Hematopoietic multipotent progenitor cell treated with erythropoietin and hydrocortisone succinate and interleukin-3 and kit ligand, for 8 days (in vitro differentiated cells): ENCODE measurements at regions not wholly inside any gene's neighbourhood (a gene's known extent, or its start where the extent isn't known, plus 50 kb on each side); places are given as distances from the start of the nearest gene placed in this dataset.

ENCODE experiments used
- DNase-seq: peaks from one replicate; pipeline ENCODE4 v3.0.0-alpha.2; 2015

DNA sequence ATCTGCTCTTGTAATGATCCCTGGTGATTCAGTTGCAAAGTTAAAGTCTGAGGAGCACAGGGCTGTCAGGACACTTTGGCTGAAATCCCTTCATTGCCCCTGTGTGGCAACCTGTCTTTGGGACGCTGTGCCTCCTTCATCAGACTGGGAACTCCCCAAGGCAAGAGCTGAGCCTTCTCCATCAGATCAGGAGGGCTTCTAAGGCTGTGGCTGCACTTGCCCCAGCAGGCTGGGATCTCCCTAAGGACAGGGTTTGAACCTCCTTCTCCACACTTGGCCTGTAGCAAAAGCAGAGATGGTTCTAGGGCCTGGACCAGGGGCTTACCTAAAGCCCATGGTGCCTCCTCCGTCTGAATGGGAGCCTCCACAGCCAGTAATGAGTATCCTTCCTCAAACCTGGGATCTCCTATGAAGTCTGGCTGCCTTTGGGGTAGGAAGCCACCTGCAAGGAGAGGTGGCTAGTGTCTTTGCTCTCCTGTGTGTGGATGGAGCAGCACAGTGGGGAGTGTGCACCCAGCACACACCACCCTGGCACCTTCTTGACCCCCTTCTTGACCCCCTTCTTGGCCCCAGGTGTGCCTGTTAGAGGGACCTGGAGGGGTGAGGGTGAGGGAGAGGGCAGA, 79.0 kb upstream of the NKD1 start:
- no peak for DNase-seq

DNA sequence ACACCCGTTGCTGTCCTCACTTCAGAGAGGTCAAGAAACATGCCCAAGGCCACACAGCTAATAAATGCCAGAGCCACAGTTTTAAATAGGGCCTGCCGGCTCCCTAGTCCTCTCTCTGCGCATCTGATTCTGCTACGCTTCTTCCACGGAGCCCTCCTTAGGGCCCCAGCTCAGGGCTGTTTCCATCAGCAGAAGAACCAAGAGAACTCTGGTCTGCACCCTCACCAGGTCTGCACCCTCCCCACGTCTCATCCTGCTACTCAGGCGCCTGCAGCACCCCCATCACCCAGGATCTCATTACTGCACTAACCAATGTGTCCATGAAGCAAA, 79.5 kb upstream of the NKD1 start:
- DNase-seq: no peak

DNA sequence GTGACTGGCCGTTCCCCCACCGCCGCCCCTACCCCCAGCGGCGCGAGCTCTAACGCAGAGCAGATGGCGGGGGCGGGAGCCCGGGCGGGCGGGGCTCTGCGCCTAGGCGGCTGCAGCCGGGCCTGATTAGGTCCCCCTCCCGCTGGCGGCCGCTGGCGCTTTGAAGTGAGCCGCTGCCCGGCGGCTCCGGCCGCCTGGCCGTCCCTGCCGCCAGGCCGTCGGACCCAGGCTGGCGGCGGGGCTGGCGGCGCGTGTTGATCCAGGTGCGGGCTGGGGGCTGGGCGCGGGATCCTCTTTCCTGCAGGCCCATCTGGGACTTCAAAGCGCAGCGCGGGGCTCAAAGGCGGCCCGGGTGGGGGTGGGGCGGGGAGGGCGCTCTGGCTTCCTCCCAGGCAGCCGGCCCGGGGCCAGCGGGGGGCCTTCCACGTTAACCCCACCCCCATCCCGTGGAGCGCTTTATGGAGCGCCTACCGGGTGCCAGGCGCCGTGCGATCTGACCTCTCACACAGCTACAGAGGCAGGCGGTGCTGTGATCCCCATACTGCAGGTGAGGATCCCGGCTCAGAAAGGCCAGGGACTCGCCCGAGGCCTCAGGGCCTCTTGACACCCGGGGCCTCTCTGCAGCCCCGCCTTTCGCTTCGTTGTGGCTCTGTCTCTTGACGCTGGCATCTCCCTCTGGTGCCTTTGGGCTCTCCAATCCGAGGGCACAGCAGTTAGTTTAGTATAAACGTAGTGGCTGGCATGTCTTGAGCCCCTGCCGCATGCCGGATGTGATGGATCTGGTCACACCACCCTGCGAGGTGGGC, 80.0 kb upstream of the NKD1 start:
- DNase-seq: no peak

DNA sequence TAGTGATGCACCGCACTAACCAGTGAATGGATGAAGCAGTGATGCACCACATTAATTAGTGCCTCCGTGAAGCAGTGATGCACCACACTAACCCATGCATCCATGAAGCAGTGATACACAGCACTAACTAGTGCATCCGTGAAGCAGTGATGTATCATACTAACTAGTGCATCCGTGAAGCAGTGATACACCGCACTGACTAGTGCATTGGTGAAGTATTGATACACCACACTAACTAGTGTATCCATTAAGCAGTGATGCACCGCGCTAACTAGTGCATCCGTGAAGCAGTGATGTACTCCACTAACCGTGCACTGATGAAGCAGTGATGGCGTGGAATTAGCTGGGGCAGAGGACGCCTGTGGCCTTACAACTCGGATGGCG, 80.6 kb upstream of the NKD1 start:
- no peak for DNase-seq

DNA sequence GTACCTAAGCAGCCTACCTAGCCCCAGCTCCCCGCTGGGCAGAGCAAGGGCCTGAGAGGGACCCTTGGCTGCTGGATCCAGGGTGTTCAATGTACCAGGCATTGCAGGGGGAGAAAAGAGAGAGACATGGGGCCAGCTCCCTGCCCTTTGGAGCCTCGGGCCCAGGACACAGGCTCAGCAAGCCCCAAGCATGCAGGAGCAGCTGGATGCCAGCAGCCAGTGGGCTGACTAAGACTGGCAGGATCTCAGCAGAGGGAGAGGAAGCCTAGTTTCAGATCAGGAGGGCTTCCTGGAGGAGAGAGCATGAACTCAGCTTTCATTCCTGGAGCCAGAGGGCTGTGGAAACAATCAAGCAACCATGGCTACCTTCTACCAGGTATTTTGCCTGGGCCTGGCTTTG, 82.0 kb upstream of the NKD1 start:
- DNase-seq: no peak

DNA sequence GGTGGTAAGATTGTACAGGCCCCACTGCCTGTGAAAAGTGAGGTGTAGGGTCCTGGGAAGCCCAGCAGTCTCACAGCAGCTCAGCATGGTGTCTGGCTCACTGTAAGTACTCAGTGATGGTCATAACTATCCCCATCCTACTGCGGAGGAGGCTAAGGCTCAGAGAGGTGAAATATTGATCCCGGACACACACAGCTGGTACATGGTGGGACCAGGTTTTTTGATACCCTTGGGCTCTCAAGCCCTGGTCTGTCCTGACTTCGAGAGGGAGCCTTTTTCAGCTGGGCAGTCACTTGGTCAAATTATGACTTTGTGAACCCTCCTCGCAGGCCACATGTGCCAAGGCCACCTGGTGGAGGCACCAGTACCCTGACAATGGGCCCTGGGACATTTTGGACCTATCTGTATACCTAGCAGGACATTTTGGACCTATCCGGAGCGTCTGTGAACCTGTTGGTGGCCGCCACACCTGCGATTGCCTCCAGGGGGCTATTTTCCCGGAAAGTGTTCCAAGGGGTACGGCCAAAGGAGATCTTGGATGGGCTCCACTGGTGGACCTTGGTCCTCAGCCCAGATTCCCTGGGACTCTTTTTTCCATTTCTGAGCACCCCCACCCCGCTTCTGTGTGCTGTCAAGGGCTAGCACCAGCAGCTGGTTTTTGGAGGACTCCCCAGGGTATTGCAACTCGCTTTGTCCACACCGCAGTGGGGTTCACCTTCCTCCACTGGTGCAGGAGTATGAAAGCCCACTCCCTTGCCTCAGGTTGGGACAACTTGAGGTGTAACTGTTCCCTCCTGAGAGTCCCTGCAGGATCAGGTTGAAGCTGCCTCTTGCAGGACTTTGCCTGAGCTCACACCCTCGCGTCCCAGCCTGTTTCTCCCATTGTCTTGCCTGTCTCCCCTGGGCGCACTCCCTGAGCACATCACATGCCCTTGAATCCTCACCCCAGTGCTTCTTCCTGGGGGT, 83.6 kb upstream of the NKD1 start:
- DNase-seq: no peak

DNA sequence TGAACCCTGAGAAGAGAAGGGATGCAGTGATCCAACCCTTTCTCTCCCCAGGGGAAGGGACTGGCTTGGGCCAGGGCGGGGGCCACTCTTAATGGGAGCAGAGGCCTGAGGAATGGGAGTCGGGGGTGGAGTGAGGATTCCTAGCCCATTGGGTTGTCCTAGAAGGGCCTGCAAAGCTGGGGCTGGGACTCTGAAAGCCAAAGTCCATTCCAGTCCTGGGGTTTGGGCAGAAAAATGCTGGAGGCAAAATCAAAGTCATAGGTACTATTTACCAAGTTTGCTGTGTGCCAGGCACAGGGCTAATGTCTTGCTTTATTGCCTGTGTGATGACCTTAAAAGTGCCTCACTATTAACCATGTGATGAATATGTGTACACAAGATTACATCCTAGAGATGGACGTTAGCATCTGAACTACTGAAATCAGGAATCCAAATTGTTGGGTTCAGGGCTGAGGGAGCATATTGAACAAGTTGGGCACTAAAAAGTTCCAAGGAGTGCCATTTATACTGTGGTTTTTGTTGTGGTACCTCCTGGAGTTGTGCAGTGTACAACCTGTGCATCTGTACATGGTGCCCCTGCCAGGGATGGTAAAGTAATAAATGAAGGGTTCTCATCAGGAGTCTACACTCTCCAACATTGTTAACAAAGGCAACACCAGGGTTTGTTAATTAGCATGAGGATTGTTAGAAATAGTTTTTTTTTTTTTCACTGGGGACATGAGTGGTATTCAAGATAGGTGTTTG, 84.4 kb upstream of the NKD1 start:
- DNase-seq: no peak

DNA sequence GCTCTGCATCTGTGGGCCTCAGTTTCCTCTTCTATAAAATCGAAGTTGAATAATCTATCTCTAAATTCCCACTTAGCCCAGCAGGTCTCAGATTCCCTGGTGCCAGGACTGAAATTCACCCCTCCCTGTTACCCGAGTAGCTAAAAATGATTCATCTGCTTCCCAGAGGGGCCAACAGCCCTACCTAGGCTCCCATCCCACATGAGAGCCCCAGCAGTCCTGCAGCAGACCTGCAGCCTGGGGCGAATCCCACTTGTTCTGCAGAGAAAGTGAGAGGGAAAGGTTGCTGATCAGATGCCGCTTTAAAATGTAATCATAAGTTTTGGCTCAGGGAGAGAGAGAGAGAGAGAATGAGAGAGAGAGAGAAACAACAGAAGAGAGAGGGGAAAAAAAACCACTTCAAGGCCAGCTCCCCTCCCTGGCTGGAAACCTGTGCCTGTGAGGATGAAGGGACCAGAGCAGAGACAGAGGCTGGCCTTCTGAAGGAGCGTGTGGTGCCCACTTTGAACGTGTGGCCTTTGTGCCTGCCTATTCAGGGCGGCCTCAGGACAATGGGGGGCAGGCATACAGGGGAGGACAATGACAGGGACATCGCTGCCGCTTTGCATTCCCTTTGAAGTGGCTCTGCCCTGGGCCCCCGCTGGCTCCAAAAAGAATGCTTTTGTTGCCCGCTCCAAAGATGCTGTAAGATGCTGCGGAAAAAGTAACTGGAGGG, 85.2 kb upstream of the NKD1 start:
- no peak for DNase-seq

DNA sequence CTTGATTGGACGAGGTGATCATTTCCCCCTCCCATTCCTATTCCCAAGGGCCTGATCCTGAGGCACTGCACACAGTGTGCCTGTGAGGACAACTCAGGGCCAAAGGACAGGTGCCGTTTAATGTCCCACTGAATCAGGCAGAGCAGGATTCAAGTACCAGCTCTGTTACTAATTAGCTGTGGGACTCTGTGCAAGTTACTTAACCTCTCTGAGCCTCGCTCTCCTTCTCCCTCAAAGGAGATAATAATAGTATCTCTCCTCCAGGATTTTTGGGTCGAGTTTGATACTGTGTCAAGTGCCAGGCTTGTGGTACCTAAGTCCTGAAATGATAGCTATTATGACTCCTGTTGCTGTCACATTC, 86.8 kb upstream of the NKD1 start:
- no peak for DNase-seq

DNA sequence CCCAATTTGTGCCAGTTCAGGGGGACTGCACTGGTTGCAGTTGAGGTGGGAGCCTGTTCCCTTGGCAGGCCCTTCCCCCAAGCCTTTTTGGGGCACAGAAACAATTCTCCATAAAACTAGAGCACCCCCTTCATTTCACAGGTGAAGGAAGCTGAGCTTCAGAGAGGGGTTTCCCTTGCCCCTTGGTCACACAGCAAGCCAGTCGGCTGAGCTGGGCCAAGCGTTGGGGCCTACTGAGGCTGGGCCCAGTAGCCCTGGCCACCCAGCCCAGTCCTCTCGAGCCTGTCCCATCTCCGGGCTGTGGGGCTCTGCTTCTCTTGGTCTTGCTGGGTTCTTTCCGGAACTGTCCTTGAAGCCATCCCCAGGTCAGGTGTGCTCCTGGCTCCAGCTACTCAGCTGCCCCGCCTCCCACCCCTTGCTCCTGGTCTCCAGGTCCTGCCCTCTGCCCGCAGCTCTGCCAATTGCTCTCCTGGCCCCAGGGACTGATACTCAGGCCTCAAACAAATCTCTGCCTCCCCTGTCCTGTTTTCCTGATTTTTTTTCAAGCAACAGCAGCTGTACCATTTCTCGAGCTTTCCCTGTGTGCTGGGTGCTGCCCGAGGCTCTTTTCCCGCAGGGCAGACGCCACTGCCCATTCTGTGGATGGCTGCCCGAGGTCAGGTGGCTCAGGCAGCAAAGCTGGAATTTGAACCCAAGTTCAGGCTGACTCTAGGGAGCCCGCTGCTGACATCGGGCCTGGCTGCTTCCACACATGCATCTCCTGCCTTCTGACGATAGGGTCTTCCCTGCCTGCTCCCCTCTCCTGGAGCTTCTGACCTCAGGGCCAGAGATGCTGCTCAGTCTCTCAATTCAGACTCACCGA, 87.4 kb upstream of the NKD1 start:
- no peak for DNase-seq

DNA sequence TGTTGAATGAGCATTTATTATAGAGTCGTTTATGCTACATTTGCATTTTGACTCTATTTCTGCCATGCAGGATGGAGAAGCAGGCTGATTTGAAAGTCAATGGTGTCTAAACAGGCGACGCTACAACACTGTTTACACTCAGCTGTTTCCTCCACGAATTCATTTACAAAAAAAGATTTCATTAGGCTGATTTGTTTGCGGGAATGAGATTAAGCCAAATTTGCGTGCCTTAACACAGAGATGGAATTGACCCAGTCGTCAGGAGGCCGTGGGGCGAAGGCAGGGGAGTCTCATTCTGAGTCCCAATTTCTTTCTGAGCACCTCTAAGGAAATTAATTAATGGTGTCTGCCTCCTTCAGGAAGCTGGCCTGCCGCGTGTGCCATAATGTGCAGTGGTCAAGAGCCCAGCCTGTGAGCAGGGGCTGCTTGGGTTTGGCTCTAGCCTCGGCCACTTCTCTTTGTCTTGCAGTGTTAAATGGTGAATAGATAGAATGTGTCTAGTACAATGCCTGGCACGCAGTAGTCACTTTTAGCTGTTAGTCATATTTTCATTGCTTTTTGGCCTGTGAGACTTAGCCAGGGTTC, 88.6 kb upstream of the NKD1 start:
- DNase-seq: no peak

DNA sequence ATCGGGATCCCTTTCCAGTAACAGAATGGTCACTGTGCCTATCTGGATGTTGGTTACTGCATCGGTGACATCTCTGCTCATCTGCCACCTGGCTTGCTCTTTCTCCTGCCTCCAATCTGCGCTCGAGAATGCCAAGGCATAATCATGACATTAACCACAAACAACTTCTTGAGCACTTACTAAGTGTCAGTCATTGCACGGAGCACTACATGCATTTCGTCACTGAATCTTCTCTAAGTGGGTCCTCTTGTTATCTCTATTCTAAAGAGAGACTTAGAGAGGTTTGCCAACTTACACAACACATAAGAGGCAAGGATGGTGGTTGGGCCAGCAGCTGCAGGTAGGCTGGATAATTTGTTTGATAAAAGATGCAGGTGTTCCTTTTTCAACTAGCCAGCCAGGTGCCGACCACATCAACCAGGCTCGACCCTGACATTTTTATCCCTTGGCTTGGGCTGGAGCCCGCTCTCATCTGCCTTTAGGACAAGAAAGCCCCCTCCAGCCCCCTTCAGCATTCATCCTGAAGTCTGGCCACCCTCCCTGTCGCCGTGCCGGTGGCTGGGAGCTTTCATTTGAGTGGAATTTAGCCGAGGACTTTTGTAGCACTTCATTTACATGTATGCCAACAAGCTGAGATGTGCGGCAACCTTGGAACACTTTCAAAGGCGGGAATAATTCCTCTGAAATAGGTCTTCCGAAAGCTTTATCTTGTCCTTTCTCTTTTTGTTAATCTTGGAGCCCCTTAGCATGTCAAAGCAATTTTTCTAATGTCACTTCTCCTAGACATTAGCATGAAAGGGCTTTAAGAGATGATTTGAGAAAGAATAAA, 89.3 kb upstream of the NKD1 start:
- no peak for DNase-seq

DNA sequence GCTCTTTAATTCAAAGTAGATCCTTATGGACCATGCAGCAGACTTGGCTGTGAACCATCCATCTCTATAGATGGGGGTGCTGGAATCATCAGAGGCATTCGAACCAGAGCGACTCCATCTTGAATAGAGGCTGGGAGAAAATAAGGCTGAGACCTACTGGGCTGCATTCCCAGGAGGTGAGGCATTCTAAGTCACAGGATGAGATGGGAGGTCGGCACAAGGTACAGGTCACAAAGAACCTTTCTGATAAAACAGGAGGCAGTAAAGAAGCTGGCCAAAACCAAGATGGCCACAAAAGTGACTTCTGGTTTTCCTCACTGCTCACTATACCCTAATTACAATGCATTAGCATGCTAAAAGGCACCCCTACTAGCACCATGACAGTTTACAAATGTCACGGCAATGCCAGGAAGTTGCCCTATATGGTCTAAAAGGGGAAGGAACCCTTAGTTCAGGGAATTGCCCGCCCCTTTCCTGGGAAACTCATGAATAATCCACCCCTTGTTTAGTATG, 89.2 kb upstream of the BRD7 start:
- peak; percentile 24 for DNase-seq

DNA sequence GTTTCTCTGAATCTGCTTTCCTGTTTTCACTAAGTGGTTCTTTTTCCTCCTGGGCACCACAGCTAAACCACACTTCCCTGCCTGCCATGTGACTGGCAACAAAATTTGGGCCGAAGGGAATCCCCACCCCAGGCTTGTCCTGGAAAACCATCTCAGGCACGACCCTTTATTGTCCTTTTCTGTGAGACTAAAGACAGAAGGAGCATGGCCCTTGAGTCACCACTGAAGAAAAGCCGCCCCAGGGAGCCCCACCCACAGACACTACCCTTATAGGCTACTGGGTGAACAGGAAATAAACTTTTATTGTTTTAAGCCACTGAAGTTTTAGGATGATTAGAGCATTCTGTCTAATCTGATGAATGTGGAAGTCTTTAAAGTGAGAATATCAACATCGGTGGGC, 88.6 kb upstream of the BRD7 start:
- DNase-seq: no peak

DNA sequence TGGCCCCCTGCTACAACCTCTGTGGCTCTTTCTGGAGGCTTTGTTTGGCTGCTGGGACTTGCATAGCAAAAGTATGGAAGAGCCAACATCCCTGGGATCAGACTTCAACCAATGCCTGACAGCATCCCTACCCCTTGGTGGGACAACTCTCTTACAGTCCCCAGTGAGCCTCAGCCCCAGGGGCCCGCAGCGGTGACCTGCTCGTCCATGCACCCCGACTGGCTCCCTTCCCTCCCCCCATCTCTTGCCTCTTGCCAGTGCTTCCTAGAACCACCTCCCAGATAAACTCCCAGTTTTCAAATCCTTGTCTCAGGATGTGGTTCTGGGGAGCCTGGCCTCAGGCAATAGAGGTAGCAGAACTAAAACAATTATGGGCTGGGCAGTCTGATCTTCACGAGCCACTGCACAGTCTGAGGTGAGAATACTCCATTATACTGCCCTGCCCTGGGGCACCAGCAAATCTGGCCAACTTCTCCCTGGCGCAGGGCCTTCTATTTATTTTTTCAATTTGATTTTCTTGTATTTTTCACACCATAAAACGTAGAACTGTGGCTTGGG, 86.6 kb upstream of the BRD7 start:
- DNase-seq: no peak

DNA sequence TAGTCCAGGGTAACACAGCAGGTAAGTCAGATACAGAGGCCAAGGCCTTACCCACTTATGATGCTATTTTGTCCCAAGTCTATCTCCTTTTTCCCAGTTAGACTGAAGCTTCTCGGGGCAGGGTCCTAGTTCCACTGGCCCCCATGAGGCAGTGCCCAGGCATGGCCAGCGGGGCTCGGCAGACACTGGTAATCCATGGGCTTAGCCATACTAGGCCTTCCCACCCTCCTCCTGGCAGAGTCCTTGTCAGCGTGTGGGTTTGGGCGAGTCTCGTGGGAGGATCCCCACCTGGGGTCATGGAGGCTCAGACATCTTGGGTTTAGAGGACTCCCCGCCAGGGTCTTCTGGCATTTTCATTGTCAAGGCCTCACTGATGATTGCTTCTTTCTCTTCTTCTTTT, 84.7 kb upstream of the BRD7 start:
- DNase-seq: no peak

DNA sequence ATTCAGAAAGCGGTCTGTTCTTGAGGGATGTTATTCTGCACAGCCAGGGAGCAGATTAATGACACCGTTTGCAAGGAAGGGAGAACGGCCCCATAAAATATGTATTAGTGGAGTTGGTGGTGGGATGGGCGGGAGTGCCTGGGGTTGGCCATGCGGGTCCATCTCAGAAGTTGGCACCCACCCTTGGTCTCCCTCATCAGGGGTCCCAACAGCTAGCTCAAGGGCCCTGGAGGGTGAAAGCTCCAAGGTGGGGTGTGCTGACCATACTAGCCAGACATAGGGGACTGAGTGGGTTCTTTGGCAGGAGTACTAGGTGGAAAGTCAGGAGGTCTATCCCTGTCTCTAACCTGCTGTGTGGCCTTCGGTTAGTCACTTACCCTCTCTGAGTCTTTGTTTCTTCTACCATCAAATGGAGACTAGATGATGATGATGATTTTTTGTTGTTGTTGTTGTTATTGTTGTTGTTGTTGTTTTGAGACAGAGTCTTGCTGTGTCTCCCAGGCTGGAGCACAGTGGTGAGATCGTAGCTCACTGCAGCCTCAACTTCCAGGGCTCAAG, 83.2 kb upstream of the BRD7 start:
- DNase-seq: no peak

DNA sequence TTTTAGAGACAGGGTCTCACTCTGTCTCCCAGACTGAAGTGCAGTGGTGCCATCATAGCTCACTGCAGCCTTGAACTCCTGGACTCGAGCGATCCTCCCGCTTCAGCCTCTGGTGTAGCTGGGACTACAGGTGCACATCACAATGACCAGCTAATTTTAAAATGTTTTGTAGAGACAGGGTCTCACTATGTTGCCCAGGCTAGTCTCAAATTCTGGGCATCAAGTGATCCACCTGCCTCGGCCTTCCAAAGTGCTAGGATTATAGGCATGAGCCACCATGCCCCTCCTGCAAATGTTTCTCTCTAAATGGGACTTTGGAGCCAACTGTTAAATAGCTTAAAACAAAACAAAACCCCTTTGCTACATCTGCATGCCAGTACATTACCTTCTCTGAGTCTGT, 82.2 kb upstream of the BRD7 start:
- no peak for DNase-seq

DNA sequence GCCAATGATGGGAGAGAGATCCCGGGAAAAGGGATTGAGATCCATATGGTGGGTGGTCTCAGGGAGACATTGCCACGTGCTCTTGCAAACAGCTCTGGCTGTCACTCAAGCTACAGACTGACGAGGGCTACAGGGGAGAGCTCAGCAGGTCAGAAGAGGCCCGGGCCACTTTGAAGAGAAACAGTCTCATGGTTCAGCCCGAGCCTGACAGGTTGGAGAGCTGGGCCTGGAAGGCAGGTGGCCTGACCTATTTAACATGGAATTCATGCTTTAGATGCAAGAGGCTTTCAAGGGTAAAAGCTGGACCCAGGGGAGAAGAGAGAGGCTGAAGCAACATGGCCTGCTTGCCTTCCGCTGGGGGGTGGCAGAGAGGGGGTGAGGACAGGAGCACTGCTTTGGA, 81.0 kb upstream of the BRD7 start:
- no peak for DNase-seq
